GM12878 (cell line): ENCODE measurements at regions not wholly inside any gene's neighbourhood (a gene's known extent, or its start where the extent isn't known, plus 50 kb on each side); places are given as distances from the start of the nearest gene placed in this dataset.

Experiments
- ATAC-seq: fragments of 200-7000 bp; cut with Tn5 transposase; 3 replicates; pipeline ENCODE4 v1.9.1; 2020; ENCODE audit warnings: mild to moderate bottlenecking, moderate library complexity
- BruUV-seq: library from RNA; stranded (reverse); fragments of 400-500 nt; replicated peaks from 2 replicates; lab custom pipeline; 2021; lab: Mats Ljungman, UMichigan
- CTCF ChIA-PET: fragments of 300-600 bp; sonication (Branson Sonifier 250); formaldehyde crosslinking; extraction: SDS; loops from one replicate; lab custom pipeline; 2021; ENCODE audit warnings: inconsistent platforms; lab: Yijun Ruan, JAX
- POLR2A ChIA-PET: fragments of 350-600 bp; formaldehyde crosslinking; extraction: SDS; loops from one replicate; lab custom pipeline; 2021; ENCODE audit warnings: inconsistent platforms; lab: Charles Lee
- RAD21 ChIA-PET: fragments of 300-600 bp; sonication (Branson Sonifier 250); formaldehyde crosslinking; loops from one replicate; lab custom pipeline; 2023; ENCODE audit warnings: antibody characterized with exemption; ENCODE audit not compliant: unreplicated experiment; lab: Charles Lee
- SMC1A ChIA-PET: fragments of 300-600 bp; sonication (Branson Sonifier 250); formaldehyde crosslinking; loops from one replicate; lab custom pipeline; 2023; ENCODE audit not compliant: unreplicated experiment, uncharacterized antibody; lab: Charles Lee
- DNase-seq: peaks from one replicate; pipeline ENCODE4 v3.0.0-alpha.2; 2011; ENCODE audit warnings: low read depth, low spot score
- FAIRE-seq: peaks from 3 replicates; lab custom pipeline; 2011; peaks lifted over from hg19 to GRCh38; lab: Jason Lieb, UNC
- H2AFZ ChIP-seq: 2 replicates; pipeline ENCODE4 v1.6.0; 2011; ENCODE audit warnings: low read depth, low read length, control low read depth; ENCODE audit not compliant: control insufficient read depth
- H3K27ac ChIP-seq: 2 replicates; pipeline ENCODE4 v1.5.1; 2011; ENCODE audit warnings: control low read depth; ENCODE audit not compliant: control insufficient read depth, insufficient read depth
- H3K27me3 ChIP-seq, 2 experiments: replicated peaks in 1 of 2; 2 replicates each; pipeline versions ENCODE4 v1.6.0 to v1.6.1; 2011; ENCODE audit warnings: low read length in 1 of 2; ENCODE audit not compliant: control insufficient read depth in 2 of 2, insufficient read depth in 2 of 2
- H3K36me3 ChIP-seq, 2 experiments: 2 replicates each; pipeline ENCODE4 v1.5.1; 2011; ENCODE audit warnings: low read length in 1 of 2; ENCODE audit not compliant: control insufficient read depth in 2 of 2, insufficient read depth in 2 of 2
- H3K4me1 ChIP-seq: 2 replicates; pipeline ENCODE4 v1.6.1; 2011; ENCODE audit warnings: mild to moderate bottlenecking, low read length, moderate library complexity, mixed read lengths; ENCODE audit not compliant: control insufficient read depth, insufficient read depth
- H3K4me2 ChIP-seq: 2 replicates; pipeline ENCODE4 v1.6.0; 2011; ENCODE audit warnings: control low read depth; ENCODE audit not compliant: control insufficient read depth, insufficient read depth
- H3K4me3 ChIP-seq: fragments of 200-600 bp; sonication (generic); 2 replicates; pipeline ENCODE4 v1.5.1; 2016
- H3K79me2 ChIP-seq: 2 replicates; pipeline ENCODE4 v1.6.0; 2011; ENCODE audit warnings: low read length; ENCODE audit not compliant: control insufficient read depth, insufficient read depth
- H3K9ac ChIP-seq: 2 replicates; pipeline ENCODE4 v1.8.0; 2011; ENCODE audit warnings: low read length, control low read depth, mixed read lengths; ENCODE audit not compliant: control insufficient read depth, insufficient read depth
- H3K9me3 ChIP-seq: replicated peaks from 3 replicates; pipeline ENCODE4 v1.5.1; 2011; ENCODE audit warnings: mild to moderate bottlenecking, low read length; ENCODE audit not compliant: control insufficient read depth, insufficient read depth
- H4K20me1 ChIP-seq: 2 replicates; pipeline ENCODE4 v1.6.0; 2011; ENCODE audit not compliant: control insufficient read depth, insufficient read depth
- ATF7 ChIP-seq: fragments of 450-650 bp; IDR thresholded peaks from 2 replicates; pipeline ENCODE4 v1.6.1; 2016; ENCODE audit warnings: low read depth, mild to moderate bottlenecking
- GABPA ChIP-seq: IDR thresholded peaks from 2 replicates; pipeline ENCODE4 v1.6.1; 2014; ENCODE audit warnings: antibody characterized with exemption, low read depth, mild to moderate bottlenecking, inconsistent platforms
- RAD21 ChIP-seq: IDR thresholded peaks from 2 replicates; pipeline ENCODE4 v1.6.1; 2011; ENCODE audit warnings: mild to moderate bottlenecking, low read depth, low read length, moderate library complexity; ENCODE audit not compliant: insufficient read depth
- SMC3 ChIP-seq: IDR thresholded peaks from 2 replicates; pipeline ENCODE4 v1.6.1; 2011; ENCODE audit warnings: low read length, improper control_type of control experiment, borderline replicate concordance
- WGBS: methylation state at CpG from one replicate; pipeline ENCODE4 v1.1.6; 2016; ENCODE audit warnings: low lambda C conversion rate; ENCODE audit not compliant: insufficient replicate concordance, insufficient coverage; ENCODE audit errors: missing lambda C conversion rate; 5-methylcytosine and 5-hydroxymethylcytosine counted together
- in situ Hi-C: fragments of 300-500 bp; cut with MboI; formaldehyde crosslinking; loops from 9 replicates; pipeline ENCODE4 v1.14.3; 2018; ENCODE audit warnings: mixed read lengths
- intact Hi-C: fragments of 100-400 bp; cut with micrococcal nuclease; formaldehyde crosslinking; loops from one replicate; pipeline ENCODE4 v1.14.2; 2022; ENCODE audit not compliant: unreplicated experiment
- TF ChIP-seq, protein P1 (sequence below), 3 experiments: IDR thresholded peaks in 2 of 3; conservative IDR thresholded peaks in 1 of 3; 2 replicates each; pipeline ENCODE4 v1.5.1; 2011; ENCODE audit warnings: low read depth in 3 of 3, low read length in 3 of 3, mild to moderate bottlenecking in 3 of 3, control low read depth in 2 of 3, moderate library complexity in 2 of 3, inconsistent platforms in 1 of 3, mixed read lengths in 1 of 3; ENCODE audit not compliant: control insufficient read depth in 2 of 3, insufficient read depth in 1 of 3; ENCODE audit errors: extremely low read depth in 1 of 3

DNA sequence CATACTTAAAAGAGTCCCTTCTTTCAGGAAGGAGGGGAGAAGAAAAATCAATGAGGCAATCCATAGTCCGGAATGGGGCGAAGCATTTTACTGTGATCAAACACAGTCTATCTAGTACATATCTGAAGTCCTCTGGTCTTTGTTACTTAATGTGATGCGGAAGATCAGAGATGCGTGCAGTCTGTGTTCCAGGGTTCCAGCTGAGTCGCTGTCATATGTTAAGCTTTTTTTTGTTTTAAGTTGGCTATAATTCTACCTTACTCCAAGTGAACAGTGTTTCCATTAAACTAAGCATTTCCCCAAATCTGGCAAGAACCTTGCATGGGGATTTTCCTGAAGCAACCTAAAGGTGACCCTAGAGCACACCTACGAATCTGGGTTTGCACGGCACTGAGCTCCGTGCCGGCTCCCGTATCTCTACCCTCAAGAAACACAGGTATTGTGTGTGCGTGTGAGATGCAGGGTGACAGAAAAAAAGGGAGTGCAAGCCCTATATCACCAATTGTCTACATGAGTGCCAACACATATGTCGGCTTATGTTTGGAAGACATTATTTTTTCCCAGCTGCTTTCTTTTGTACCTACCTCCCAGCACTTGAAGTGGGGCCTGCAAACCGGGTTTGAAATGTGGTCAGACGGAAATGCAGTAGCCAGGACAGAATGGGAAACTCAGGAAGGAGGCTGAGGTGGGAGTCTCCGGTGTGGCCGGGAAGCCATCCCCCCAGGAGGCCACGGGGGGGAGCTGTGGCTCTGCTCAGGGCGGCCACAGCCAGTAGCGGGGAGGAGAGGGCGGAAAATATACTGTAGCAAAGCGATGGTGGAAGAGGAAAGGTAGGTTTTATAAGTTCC lies 435.8 kb upstream of the MGMT start:
- SMC1A ChIA-PET = interaction anchor here (0.6 to 1.4 kb wide), 2 partner anchors 1097 to 1114 kb away, joined by 3 read pairs; no protein-coding TSS in a partner anchor
- no peak for TF ChIP-seq ATF7
- TF ChIP-seq GABPA = no peak
- peak; percentile 77 for TF ChIP-seq SMC3
- TF ChIP-seq, protein P1, sequence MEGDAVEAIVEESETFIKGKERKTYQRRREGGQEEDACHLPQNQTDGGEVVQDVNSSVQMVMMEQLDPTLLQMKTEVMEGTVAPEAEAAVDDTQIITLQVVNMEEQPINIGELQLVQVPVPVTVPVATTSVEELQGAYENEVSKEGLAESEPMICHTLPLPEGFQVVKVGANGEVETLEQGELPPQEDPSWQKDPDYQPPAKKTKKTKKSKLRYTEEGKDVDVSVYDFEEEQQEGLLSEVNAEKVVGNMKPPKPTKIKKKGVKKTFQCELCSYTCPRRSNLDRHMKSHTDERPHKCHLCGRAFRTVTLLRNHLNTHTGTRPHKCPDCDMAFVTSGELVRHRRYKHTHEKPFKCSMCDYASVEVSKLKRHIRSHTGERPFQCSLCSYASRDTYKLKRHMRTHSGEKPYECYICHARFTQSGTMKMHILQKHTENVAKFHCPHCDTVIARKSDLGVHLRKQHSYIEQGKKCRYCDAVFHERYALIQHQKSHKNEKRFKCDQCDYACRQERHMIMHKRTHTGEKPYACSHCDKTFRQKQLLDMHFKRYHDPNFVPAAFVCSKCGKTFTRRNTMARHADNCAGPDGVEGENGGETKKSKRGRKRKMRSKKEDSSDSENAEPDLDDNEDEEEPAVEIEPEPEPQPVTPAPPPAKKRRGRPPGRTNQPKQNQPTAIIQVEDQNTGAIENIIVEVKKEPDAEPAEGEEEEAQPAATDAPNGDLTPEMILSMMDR (IDR thresholded peaks at IDR 0.05 in 2 of 3, conservative IDR thresholded peaks at IDR 0.05 in 1 of 3; ENCODE audit: control insufficient read depth in 2 of 3, extremely low read depth in 1 of 3, insufficient read depth in 1 of 3, low read depth in 3 of 3, low read length in 3 of 3) = peak; percentile 73 to 84 (median 82)
- peak; percentile 78 for TF ChIP-seq RAD21
- ATAC-seq (peak; percentile 89), DNase-seq (no peak), FAIRE-seq (no peak)
- no peaks in the 10 kb centered on the region for H3K9me3 ChIP-seq
- H3K79me2 ChIP-seq = no peaks in the 10 kb centered on the region
- H3K36me3 ChIP-seq = no peaks in the 10 kb centered on the region
- no peak overlapping the region for H3K4me3 ChIP-seq
- WGBS = 28% methylated on average over 21 of the region's 21 CpGs
- RAD21 ChIA-PET = no interaction called here
- H3K9ac ChIP-seq = no peak overlapping the region
- H2AFZ ChIP-seq = no peak overlapping the region
- no peak overlapping the region for H3K27ac ChIP-seq
- in situ Hi-C loops = loop anchor here (25.0 kb wide), 1 partner anchor 1081 kb away; the partner anchor contains the start of gene C10orf143
- intact Hi-C loops = loop anchor here (1.0 to 5.0 kb wide), 3 partner anchors 302 to 1096 kb away; no protein-coding TSS in a partner anchor
- BruUV-seq = no TSS peak
- H3K27me3 ChIP-seq = no peaks in the 10 kb centered on the region; a peak in 1 of 4 replicates
- no peaks in the 10 kb centered on the region for H3K4me1 ChIP-seq
- POLR2A ChIA-PET = no interaction called here
- no peaks in the 10 kb centered on the region for H4K20me1 ChIP-seq
- no peak overlapping the region for H3K4me2 ChIP-seq
- CTCF ChIA-PET = interaction anchor here (0.7 to 1.9 kb wide), 2 partner anchors 8 to 1097 kb away, joined by 3 to 5 read pairs; no protein-coding TSS in a partner anchor
